ENCODE measurements at regions not wholly inside any gene's neighbourhood (a gene's known extent, or its start where the extent isn't known, plus 50 kb on each side); places are given as distances from the start of the nearest gene placed in this dataset.

- Histone ChIP-seq H4K20me1 (ENCODE audit: insufficient read depth, low read length) (no peaks in the 10 kb centered on the region), H3K4me1 (ENCODE audit: control insufficient read depth in 1 of 2, insufficient read depth in 2 of 2, low read length in 2 of 2) (no peaks in the 10 kb centered on the region), H3K4me3 (replicated peaks in 1 of 3; ENCODE audit: low read depth in 2 of 3, low read length in 3 of 3) (no peak overlapping the region), H3K9me3 (replicated peaks in 1 of 2; ENCODE audit: control insufficient read depth in 1 of 2, insufficient read depth in 1 of 2, low read length in 2 of 2) (peaks cover 3 to 7% of the 10 kb centered on the region in 2 donors), H3K79me2 (ENCODE audit: insufficient read depth, low read length) (no peaks in the 10 kb centered on the region), H3K9ac (ENCODE audit: insufficient read depth, low read length, poor library complexity, severe bottlenecking) (no peak overlapping the region), H3K27me3 (ENCODE audit: control insufficient read depth in 2 of 2, insufficient read depth in 2 of 2, low read length in 2 of 2) (no peaks in the 10 kb centered on the region), H3K4me2 (replicated peaks; ENCODE audit: extremely low read depth, low read length, poor library complexity, severe bottlenecking) (no peak overlapping the region), H3K36me3 (replicated peaks in 1 of 2; ENCODE audit: control insufficient read depth in 1 of 2, insufficient read depth in 2 of 2, low read length in 2 of 2) (no peaks in the 10 kb centered on the region), H3K27ac (ENCODE audit: low read depth in 1 of 2, low read length in 2 of 2) (no peak overlapping the region), H2AFZ (ENCODE audit: insufficient read depth, low read depth, low read length, poor library complexity, severe bottlenecking) (no peak overlapping the region)
- intact Hi-C loops (cut with micrococcal nuclease), result no loop called here
- Mint-ChIP-seq H3K9me3 (peaks cover 0 to 11% (median 8%) of the 10 kb centered on the region in 7 donors), H3K36me3 (no peaks in the 10 kb centered on the region), H3K27me3 (ENCODE audit: low read depth in 3 of 3) (peaks cover 2 to 5% (median 2%) of the 10 kb centered on the region in 3 donors), H3K27ac (no peak overlapping the region), H3K4me1 (no peaks in the 10 kb centered on the region), H3K4me3 (no peak overlapping the region)
- WGBS (ENCODE audit: insufficient coverage), result 94% methylated on average over 2 of the region's 2 CpGs
- DNase-seq, result no peak
- TF ChIP-seq, protein P1, sequence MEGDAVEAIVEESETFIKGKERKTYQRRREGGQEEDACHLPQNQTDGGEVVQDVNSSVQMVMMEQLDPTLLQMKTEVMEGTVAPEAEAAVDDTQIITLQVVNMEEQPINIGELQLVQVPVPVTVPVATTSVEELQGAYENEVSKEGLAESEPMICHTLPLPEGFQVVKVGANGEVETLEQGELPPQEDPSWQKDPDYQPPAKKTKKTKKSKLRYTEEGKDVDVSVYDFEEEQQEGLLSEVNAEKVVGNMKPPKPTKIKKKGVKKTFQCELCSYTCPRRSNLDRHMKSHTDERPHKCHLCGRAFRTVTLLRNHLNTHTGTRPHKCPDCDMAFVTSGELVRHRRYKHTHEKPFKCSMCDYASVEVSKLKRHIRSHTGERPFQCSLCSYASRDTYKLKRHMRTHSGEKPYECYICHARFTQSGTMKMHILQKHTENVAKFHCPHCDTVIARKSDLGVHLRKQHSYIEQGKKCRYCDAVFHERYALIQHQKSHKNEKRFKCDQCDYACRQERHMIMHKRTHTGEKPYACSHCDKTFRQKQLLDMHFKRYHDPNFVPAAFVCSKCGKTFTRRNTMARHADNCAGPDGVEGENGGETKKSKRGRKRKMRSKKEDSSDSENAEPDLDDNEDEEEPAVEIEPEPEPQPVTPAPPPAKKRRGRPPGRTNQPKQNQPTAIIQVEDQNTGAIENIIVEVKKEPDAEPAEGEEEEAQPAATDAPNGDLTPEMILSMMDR (IDR thresholded peaks at IDR 0.05), result no peak
These were observed 172.7 kb downstream of the NSG2 start for GRCh38 chr5:174218162-174218561.

GRCh38 chr5:174220417-174220816, 174.9 kb downstream of the NSG2 start:
- no peak for DNase-seq
- Mint-ChIP-seq H3K4me3 (no peak overlapping the region), H3K27ac (no peak overlapping the region), H3K4me1 (no peaks in the 10 kb centered on the region), H3K9me3 (peaks cover 0 to 11% (median 8%) of the 10 kb centered on the region in 7 donors), H3K27me3 (ENCODE audit: low read depth in 3 of 3) (peaks cover 1 to 6% (median 3%) of the 10 kb centered on the region in 3 donors), H3K36me3 (no peaks in the 10 kb centered on the region)
- Histone ChIP-seq H3K9me3 (replicated peaks in 1 of 2; ENCODE audit: control insufficient read depth in 1 of 2, insufficient read depth in 1 of 2, low read length in 2 of 2) (peaks cover 3 to 7% of the 10 kb centered on the region in 2 donors), H3K4me1 (ENCODE audit: control insufficient read depth in 1 of 2, insufficient read depth in 2 of 2, low read length in 2 of 2) (no peaks in the 10 kb centered on the region), H3K36me3 (replicated peaks in 1 of 2; ENCODE audit: control insufficient read depth in 1 of 2, insufficient read depth in 2 of 2, low read length in 2 of 2) (no peaks in the 10 kb centered on the region), H3K4me2 (replicated peaks; ENCODE audit: extremely low read depth, low read length, poor library complexity, severe bottlenecking) (no peak overlapping the region), H3K79me2 (ENCODE audit: insufficient read depth, low read length) (no peaks in the 10 kb centered on the region), H2AFZ (ENCODE audit: insufficient read depth, low read depth, low read length, poor library complexity, severe bottlenecking) (no peak overlapping the region), H4K20me1 (ENCODE audit: insufficient read depth, low read length) (no peaks in the 10 kb centered on the region), H3K4me3 (replicated peaks in 1 of 3; ENCODE audit: low read depth in 2 of 3, low read length in 3 of 3) (no peak overlapping the region), H3K27ac (ENCODE audit: low read depth in 1 of 2, low read length in 2 of 2) (no peak overlapping the region), H3K9ac (ENCODE audit: insufficient read depth, low read length, poor library complexity, severe bottlenecking) (no peak overlapping the region), H3K27me3 (ENCODE audit: control insufficient read depth in 2 of 2, insufficient read depth in 2 of 2, low read length in 2 of 2) (no peaks in the 10 kb centered on the region)
- intact Hi-C loops (cut with micrococcal nuclease), result no loop called here
- WGBS (ENCODE audit: insufficient coverage), result 95% methylated on average over 4 of the region's 5 CpGs
- TF ChIP-seq, protein P1 (IDR thresholded peaks at IDR 0.05), result no peak

Data from CD14-positive monocyte (primary cell).